ENCODE measurements at regions not wholly inside any gene's neighbourhood (a gene's known extent, or its start where the extent isn't known, plus 50 kb on each side); places are given as distances from the start of the nearest gene placed in this dataset.

- H4K20me1 ChIP-seq (ENCODE audit: control insufficient read depth, insufficient read depth, low read length, poor library complexity, severe bottlenecking), result no peaks in the 10 kb centered on the region
- peaks cover 0 to 4% (median 0%) of the 10 kb centered on the region in 4 experiments for H3K27me3 ChIP-seq (replicated peaks in 1 of 4; ENCODE audit: control extremely low read depth in 1 of 4, control insufficient read depth in 3 of 4, insufficient read depth in 4 of 4, low read length in 3 of 4)
- H3K36me3 ChIP-seq (replicated peaks in 1 of 2; ENCODE audit: control extremely low read depth in 1 of 2, control insufficient read depth in 1 of 2, extremely low read depth in 1 of 2, insufficient read depth in 2 of 2, low read length in 1 of 2), result no peaks in the 10 kb centered on the region
- no peak overlapping the region for H3K9ac ChIP-seq (ENCODE audit: low read length)
- WGBS (ENCODE audit: insufficient coverage), result 88% methylated on average over 5 of the region's 5 CpGs
- H3K9me3 Mint-ChIP-seq (ENCODE audit: insufficient read depth), result no peaks in the 10 kb centered on the region
- no peak for DNase-seq
- no peak for ATAC-seq (ENCODE audit: low read depth)
- intact Hi-C loops (cut with micrococcal nuclease), result no loop called here
- H2AFZ ChIP-seq (ENCODE audit: insufficient read depth, low read depth, low read length, poor library complexity, severe bottlenecking), result no peak overlapping the region
- no peaks in the 10 kb centered on the region for H3K79me2 ChIP-seq (ENCODE audit: control insufficient read depth, insufficient read depth, low read length)
- H3K27ac ChIP-seq (ENCODE audit: low read length in 2 of 2), result no peak overlapping the region
- H3K27ac Mint-ChIP-seq, result no peak overlapping the region
- no peaks in the 10 kb centered on the region for H3K4me1 ChIP-seq (ENCODE audit: control insufficient read depth in 2 of 2, insufficient read depth in 2 of 2, low read length in 2 of 2)
- no peaks in the 10 kb centered on the region for H3K4me1 Mint-ChIP-seq
- no peaks in the 10 kb centered on the region for H3K9me3 ChIP-seq (ENCODE audit: control extremely low read depth in 1 of 3, control insufficient read depth in 2 of 3, insufficient read depth in 1 of 3, low read length in 2 of 3)
- no peak for TF ChIP-seq EZH2 (IDR thresholded peaks at IDR 0.05; ENCODE audit: borderline replicate concordance, insufficient read depth, low read depth, low read length, poor library complexity, severe bottlenecking)
- no peak for TF ChIP-seq CTCF (IDR thresholded peaks at IDR 0.05)
- peaks cover 13% of the 10 kb centered on the region for H3K27me3 Mint-ChIP-seq
- H3K4me3 ChIP-seq (ENCODE audit: control extremely low read depth in 1 of 5, extremely low read depth in 1 of 5, insufficient read depth in 1 of 5, low read depth in 2 of 5, low read length in 4 of 5), result no peak overlapping the region
- H3K4me3 Mint-ChIP-seq, result no peak overlapping the region
- ChIA-PET CTCF (no interaction called here), POLR2A (no interaction called here)
- no peak overlapping the region for H3K4me2 ChIP-seq (replicated peaks; ENCODE audit: low read depth, low read length, poor library complexity, severe bottlenecking)
These were observed 211.1 kb upstream of the RNF32 start for GRCh38 chr7:156429514-156429913.

DNA sequence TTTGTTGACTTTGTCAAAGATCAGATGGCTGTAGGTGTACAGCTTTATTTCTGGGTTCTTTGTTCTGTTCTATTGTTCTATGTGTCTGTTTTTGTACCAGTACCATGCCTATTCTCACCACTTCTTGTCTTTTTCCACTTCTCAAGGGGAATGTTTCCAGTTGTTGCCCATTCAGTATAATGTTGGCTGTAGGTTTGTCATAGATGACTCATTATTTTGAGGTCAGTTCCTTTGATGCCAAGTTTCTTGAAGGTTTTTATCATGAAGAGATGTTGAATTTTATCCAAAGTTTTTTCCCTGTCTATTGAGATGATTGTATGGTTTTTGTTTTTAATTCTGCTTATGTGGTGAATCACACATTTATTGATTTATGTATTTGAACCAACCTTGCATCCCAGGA, 216.7 kb upstream of the RNF32 start:
- no peak for TF ChIP-seq EZH2 (IDR thresholded peaks at IDR 0.05; ENCODE audit: borderline replicate concordance, insufficient read depth, low read depth, low read length, poor library complexity, severe bottlenecking)
- TF ChIP-seq CTCF (IDR thresholded peaks at IDR 0.05), result no peak
- Histone ChIP-seq H3K4me1 (ENCODE audit: control insufficient read depth in 2 of 2, insufficient read depth in 2 of 2, low read length in 2 of 2) (no peaks in the 10 kb centered on the region), H3K9ac (ENCODE audit: low read length) (no peak overlapping the region), H3K27ac (ENCODE audit: low read length in 2 of 2) (no peak overlapping the region), H3K4me2 (replicated peaks; ENCODE audit: low read depth, low read length, poor library complexity, severe bottlenecking) (no peak overlapping the region), H3K79me2 (ENCODE audit: control insufficient read depth, insufficient read depth, low read length) (no peaks in the 10 kb centered on the region), H3K27me3 (replicated peaks in 1 of 4; ENCODE audit: control extremely low read depth in 1 of 4, control insufficient read depth in 3 of 4, insufficient read depth in 4 of 4, low read length in 3 of 4) (peaks cover 0 to 4% (median 0%) of the 10 kb centered on the region in 4 experiments), H3K36me3 (replicated peaks in 1 of 2; ENCODE audit: control extremely low read depth in 1 of 2, control insufficient read depth in 1 of 2, extremely low read depth in 1 of 2, insufficient read depth in 2 of 2, low read length in 1 of 2) (no peaks in the 10 kb centered on the region), H3K9me3 (ENCODE audit: control extremely low read depth in 1 of 3, control insufficient read depth in 2 of 3, insufficient read depth in 1 of 3, low read length in 2 of 3) (peaks cover 0 to 3% (median 0%) of the 10 kb centered on the region in 3 donors), H2AFZ (ENCODE audit: insufficient read depth, low read depth, low read length, poor library complexity, severe bottlenecking) (no peak overlapping the region), H4K20me1 (ENCODE audit: control insufficient read depth, insufficient read depth, low read length, poor library complexity, severe bottlenecking) (no peaks in the 10 kb centered on the region), H3K4me3 (ENCODE audit: control extremely low read depth in 1 of 5, extremely low read depth in 1 of 5, insufficient read depth in 1 of 5, low read depth in 2 of 5, low read length in 4 of 5) (no peak overlapping the region)
- Mint-ChIP-seq H3K4me1 (no peaks in the 10 kb centered on the region), H3K27me3 (peaks cover 8% of the 10 kb centered on the region), H3K4me3 (no peak overlapping the region), H3K27ac (no peak overlapping the region), H3K9me3 (ENCODE audit: insufficient read depth) (peaks cover 8% of the 10 kb centered on the region)
- ChIA-PET POLR2A (no interaction called here), CTCF (no interaction called here)
- DNase-seq (no peak), ATAC-seq (ENCODE audit: low read depth) (no peak)
- intact Hi-C loops (cut with micrococcal nuclease), result no loop called here

Measured in B cell (primary cell).